T47D (cell line): ENCODE measurements at regions not wholly inside any gene's neighbourhood (a gene's known extent, or its start where the extent isn't known, plus 50 kb on each side); places are given as distances from the start of the nearest gene placed in this dataset.
A peak's percentile ranks its signal among the peaks of the same experiment; 100 is the strongest.

ENCODE experiments used
- DNase-seq, 2 experiments: peaks; one replicate each; pipeline versions ENCODE4 v3.0.0 to v3.0.0-alpha.2; 2011 to 2012; ENCODE audit warnings: low read depth in 1 of 2, low spot score in 1 of 2
- JUND ChIP-seq: IDR thresholded peaks from 2 replicates; pipeline ENCODE4 v1.6.1; 2012; ENCODE audit warnings: low read depth
- in situ Hi-C: cut with HindIII; loops from 2 replicates; pipeline ENCODE4 v1.10.0; 2016; ENCODE audit warnings: low sequenced_read_pairs, low pct_unique_long_range_greater_than_20kb

DNA sequence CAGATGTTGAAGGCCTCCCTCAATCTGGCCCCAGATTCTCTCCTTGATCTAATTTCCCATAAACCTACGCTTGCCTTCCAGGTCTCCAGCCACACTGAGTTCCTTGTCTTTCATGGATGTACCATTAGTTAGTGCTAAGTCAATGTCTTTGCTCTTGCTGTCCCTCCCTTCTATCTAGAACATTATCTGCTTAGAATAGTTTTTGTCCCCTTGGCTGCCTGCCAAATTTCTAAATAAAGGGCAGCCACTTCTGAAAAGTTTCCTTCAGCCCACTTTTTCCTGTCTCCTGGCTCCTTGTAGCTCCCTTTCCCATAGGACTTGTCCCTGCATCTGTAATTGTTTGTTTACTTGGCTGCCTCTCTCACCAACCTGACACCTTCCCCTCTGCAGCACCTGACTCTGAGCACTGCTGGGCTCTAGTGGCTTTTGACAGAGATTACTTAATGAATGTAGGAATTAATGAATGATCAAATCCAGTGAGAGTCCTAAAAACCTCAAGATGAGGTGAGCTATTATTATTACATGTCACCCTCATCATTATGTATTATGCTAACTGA, 58.3 kb downstream of the CXCL12 start:
- in situ Hi-C loops: no loop called here
- no peak for DNase-seq
- TF ChIP-seq JUND: no peak

DNA sequence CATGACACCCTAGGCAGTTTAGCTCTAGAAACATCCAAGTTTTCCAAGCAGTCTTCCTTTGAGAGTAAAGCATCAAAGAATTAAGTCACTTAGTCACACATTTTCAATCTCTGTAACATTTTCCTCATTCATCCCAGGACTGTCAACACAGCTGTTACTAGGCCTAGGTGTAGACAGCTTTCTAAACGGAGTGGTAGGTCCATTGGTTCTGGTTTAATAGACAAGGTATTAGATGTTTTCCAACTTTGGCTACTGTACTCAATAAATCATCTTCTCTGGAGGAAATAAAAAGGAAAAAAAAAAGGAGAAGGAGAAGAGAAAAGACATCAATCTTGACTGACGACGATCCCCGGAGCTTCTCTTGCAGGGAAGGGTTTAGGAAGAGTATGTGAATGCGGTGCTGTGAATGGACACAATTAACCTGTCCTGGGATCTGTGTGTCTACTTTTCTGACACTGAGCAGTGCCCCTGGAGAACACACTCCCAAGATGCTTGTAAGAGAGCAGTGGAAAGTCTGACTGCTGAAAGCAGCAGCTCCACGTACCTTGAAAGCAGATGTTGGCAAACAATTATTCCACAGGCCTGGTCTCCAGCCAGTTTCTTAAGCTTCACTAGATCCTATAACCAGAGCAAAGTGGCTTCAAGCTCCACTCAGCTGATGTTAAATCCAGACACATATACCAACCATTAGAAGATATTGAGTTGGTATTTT, 59.1 kb downstream of the CXCL12 start:
- in situ Hi-C loops: no loop called here
- DNase-seq: no peak
- no peak for TF ChIP-seq JUND

DNA sequence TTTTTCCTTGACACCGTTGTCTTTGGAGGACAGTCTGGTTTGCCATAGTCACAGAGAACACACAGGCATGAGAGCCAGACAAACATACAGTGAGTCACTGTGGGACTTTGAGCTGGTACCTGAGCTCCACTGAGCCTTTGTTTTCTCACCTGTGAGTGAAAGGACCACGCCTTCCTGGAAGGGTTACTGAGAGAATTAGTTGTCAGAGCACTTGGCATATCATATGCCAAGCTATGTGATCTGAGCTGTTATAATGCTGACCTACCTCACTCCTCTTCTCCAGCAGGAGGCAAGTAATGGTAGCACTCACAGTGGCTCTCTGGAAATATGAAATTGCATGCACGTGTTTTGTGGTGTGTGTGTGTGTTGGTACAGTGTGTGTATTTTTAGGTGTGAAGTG, 59.7 kb downstream of the CXCL12 start:
- peak in 1 of 2 experiments; percentile 64 for DNase-seq
- no peak for TF ChIP-seq JUND
- in situ Hi-C loops: no loop called here

DNA sequence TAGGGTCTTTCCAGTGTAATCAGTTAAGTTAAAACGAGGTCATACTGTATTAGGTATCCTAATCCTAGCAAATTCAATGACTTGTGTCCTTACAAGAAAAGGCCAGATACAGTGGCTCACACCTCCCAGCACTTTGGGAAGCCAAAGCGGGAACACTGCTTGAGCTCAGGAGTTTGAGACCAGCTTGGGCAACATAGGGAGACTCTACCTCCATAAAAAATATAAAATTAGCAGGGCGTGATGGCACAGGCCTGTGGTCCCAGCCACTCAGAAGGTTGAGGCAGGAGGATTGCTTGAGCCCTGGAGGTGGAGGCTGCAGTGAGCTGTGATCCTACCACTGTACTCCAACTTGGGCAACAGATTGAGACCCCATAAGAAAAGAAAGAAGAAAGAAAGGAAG, 61.1 kb downstream of the CXCL12 start:
- no peak for DNase-seq
- in situ Hi-C loops: no loop called here
- no peak for TF ChIP-seq JUND

DNA sequence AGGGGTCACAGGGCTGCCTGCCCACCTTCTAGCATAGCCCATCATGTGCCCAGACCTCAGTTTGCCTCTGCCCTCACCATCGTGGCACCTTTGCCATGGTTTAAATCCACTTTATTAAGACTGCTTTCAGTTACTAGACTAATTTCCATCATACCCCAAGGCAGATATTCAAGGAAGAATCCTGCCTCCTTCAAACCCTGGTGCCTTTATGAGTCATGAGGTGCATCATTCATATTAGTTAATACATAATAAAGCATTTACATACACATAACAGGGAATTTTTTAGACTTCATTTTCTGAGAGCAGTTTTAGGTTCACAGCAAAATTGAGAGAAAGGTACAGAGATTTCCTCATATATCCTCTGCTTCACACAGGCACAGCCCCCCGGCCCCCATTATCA, 62.8 kb downstream of the CXCL12 start:
- no peak for TF ChIP-seq JUND
- DNase-seq: no peak
- in situ Hi-C loops: no loop called here

DNA sequence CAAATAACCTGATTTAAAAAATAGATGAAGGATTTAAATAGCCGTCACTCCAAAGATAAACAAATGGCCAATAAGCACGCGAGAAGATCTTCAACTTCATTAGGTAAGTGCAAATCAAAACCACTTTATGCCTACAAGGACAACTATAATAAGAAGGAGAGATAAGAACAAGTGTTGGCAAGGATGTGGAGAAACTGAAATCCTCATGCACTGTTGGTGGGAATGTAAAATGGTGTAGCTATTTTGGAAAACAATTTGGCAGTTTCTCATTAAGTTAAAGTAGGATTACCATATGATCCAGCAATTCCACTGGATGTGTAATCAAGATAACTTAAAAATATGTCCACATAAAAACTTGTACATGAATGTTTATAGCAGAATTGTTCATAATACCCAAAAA, 64.1 kb downstream of the CXCL12 start:
- in situ Hi-C loops: no loop called here
- no peak for TF ChIP-seq JUND
- no peak for DNase-seq

DNA sequence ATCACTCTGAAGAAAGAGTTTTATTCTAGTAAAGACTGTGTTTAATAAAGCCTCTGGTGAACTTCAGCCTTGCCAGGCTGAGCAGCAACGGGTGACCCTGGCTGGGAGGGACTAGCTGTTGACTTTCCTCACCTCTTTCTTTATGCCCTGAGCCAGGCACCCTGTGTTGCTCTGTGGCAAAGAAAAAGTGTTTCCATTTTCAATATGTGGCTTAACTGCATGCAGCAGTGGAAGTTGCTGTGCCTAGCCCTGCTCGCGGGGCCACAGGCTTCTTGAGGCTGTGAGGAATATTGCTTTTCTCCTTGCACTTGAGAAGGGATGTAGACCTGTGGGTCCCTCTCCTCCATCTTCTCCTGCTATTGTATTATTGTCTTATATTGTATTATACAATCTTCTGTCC, 67.0 kb downstream of the CXCL12 start:
- in situ Hi-C loops: no loop called here
- no peak for TF ChIP-seq JUND
- DNase-seq: no peak

DNA sequence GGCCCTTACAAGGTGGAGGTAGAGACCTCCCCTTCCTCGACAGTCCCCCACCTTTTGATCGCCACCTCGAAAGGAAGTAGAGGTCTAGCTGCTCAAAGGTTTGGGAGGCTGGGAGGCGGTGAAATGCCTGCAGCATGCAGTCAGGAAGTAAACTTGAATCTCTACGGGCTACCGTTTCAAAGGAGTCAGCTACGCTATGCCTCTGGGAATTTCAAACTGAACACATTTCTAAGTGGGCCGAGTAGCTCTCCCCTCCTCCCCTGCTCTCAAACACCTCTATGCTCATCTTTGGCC, 68.0 kb downstream of the CXCL12 start:
- no peak for TF ChIP-seq JUND
- DNase-seq: peak in 1 of 2 experiments; percentile 44
- in situ Hi-C loops: no loop called here

DNA sequence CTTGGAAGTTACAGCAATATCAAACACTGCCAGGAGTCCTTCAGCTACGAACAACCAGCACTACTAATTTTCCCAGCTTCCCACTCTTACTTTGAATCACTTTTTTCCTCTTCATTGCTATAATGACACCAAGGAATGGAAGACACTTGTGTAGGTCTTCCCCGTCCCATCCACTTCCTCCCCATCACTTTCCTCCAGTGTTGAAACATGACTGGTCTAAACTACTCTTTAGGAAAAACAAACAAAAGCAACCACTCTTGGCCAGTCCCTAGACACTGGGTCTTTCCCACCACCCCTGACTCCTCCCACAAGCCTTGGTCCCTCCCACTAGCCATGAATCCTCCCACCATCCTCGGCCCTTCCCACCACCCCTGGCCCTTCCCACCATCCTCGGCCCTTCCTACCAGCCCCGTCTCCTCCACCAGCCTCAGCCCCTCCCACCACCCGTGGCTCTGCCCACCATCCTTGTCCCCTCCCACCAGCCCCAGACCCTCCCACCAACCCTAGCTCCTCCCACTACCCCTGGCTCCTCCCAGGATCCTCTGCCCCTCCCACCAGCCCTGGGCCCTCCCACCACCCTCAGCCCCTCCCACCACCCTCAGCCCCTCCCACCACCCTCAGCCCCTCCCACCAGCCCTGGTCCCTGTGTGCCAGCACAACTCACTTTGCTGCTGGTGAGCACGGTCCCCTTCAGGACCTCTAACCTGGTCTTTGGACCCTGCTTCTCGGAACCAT, 68.5 kb downstream of the CXCL12 start:
- in situ Hi-C loops: no loop called here
- peak; percentile 54 to 99 for DNase-seq
- no peak for TF ChIP-seq JUND

DNA sequence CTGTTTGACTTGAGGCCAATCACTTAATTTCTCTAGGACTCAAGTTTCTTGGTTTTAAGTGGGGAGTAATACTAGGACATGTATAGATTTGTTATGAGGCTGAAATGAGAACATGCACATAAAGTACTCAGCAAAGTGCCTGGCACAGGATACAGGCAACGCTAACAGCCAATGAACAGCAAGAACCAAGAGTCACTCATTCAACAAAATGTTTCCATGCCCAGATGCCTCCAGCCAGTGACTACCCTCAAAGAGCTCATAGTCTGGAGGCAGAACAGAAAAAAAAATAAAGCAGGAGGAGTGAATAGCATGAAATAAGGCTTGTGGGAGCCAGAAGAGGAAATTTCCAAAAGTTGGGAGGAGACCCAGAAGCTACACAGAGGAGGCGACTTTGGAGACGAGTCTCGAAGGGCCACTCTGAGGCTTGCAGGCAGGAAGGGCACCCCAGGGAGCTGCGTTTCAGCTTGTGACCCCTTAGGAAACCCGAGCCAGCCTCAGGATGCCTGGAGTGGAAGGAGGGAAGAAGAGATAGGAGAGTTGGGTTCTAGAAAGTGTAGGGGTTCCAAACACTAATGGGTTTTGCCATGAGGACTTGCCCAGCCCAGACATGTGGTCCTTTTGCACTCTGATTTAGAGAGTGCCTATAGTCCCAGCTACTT, 70.0 kb downstream of the CXCL12 start:
- DNase-seq: no peak
- in situ Hi-C loops: no loop called here
- TF ChIP-seq JUND: no peak

DNA sequence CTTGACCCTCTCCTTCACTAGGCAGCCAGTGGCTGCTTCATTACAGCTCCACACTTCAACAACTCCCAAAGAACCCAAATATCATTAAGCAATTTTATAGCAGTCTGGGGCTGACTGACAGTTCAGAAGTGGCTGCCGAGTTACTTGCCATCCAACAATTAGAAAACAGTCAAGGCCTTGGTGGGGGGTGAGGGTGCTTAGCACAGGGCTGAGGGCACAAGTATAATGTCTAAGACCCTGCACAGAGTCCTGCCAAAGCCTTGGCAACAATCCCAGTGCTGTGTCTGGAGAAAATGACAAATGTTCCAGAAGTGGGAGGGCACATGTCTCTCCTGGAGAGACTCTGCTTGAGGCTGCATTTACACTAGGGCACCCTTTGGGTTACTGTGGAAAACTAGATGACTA, 71.1 kb downstream of the CXCL12 start:
- in situ Hi-C loops: no loop called here
- no peak for DNase-seq
- no peak for TF ChIP-seq JUND

DNA sequence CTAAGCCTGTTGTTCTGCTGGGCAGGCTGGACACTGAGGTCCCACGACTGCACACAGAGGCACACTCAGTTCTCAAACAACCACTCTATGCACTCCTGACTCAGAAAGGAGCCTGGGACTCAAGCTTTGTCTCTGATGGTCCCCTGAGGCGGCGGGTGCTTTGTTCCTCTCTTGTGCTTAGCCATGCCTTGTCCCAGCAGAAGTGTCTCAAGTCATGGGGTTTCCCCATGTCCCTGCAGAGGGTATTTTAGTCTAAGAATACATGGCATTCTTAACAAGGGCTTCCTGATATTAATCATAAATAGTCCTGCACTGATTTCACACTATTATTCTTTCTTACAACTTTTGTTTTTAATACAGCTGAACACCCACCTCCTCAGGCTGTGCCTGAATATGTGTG, 72.5 kb downstream of the CXCL12 start:
- TF ChIP-seq JUND: no peak
- DNase-seq: no peak
- in situ Hi-C loops: no loop called here

DNA sequence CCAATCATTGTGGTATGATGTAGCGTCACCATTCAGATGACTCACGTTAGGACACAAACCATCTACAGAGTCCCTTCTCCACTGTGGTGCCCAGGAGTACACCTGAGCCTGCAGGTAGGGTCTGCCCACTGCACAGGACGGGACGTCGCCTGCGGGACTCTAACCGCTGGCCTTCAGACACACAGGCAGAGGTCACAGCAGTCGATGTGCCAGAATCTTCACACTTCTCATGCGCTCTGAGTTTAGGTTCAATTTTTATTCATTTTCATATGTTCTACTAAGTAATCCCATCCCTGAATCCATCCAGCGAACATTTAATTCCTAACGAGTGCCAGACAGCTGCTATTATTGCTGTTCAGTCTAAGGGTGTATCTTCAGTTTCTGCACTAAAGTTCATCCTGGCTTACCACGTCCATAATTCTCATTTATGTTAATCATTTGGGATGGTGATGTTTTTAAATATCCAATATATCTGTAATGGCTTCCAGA, 73.3 kb downstream of the CXCL12 start:
- in situ Hi-C loops: no loop called here
- no peak for TF ChIP-seq JUND
- DNase-seq: no peak
